Stimulated activated CD4-positive, alpha-beta T cell treated with anti-CD3 and anti-CD28 coated beads, Interleukin-15, amount 100 ng/mL, for 1 hour (primary cell): ENCODE measurements at regions not wholly inside any gene's neighbourhood (a gene's known extent, or its start where the extent isn't known, plus 50 kb on each side); places are given as distances from the start of the nearest gene placed in this dataset.

Experiments used
- DNase-seq, 2 donors: peaks; one replicate each; pipeline ENCODE4 v3.0.0-alpha.2; 2020; ENCODE audit warnings: low read depth in 1 of 2, low spot score in 1 of 2

DNA sequence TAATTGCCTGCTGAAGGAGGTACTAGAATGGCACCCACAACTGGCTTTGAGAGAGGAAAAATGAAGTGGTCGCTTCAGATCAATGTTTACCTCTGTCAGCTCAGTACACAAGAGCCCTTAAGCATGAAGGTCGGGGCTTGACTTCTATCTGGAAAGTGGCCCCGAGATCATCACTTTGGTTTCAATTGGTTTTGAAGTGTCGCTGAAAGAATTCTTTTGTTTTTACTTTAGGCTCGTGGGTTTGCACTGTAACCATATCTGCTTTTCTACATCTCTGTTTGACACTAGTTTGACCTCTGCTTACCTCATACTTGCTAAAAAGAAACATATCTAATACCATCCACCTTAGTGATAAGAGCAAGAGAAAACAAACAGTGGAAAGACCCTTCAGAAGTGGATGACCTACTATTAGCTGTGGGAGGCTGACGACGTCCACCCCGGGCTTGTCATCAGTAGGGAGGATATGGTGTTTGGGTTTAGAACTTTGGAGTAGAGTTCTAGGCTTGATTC, 361.8 kb downstream of the GATA3 start:
- no peak for DNase-seq

DNA sequence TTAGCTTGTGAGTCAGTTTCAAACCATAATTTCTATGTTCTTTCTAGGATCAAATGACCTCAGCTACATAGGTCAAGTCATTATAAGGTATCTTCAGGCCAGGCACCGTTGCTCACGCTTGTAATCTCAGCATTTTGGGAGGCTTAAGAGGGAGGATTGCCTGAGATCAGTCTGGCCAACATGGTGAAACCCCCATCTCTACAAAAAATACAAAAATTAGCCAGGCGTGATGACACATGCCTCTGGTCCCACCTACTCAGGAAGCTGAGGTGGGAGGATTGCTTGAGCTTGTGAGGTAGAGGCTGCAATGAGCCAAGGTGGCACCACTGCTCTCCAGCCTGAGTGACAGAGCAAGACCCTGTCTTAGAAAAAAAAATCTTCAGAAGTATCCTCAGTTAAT, 362.3 kb downstream of the GATA3 start:
- DNase-seq = no peak

DNA sequence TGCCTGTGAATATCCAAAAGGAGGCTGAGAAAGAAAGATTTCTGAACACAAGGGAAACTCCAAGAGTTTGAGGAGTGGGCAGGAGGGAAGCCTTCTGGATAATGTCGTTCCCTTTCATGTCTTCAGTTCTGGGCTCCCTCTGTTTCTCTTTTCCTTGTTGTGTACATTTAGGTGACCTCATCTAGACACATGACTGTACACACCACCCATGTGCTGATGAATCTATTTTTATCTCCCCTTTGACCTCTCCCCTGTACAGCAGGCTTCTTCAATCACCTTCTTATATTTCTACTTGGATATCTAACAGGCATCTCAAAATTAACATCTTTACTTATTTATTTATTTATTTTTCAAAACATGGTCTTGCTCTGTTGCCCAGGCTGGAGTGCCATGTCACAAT, 363.1 kb downstream of the GATA3 start:
- DNase-seq = no peak

DNA sequence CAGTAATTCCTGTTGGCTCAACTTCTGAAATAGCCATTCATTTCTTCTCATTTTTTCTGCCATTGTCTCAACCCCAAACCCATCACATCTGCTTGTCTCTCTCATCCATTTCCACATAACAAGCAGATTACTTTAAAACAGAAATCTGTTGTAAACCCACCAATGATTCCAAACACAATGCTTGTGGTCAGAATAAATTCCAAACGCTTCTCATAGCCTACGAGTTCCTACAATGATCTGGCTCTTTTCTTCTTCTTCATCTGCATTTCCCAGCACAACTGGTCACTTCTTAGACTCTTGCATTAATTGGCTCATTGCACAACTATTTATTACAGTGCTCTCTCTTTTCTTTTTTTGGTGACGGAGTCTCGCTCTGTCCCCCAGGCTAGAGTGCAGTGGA, 364.1 kb downstream of the GATA3 start:
- no peak for DNase-seq

DNA sequence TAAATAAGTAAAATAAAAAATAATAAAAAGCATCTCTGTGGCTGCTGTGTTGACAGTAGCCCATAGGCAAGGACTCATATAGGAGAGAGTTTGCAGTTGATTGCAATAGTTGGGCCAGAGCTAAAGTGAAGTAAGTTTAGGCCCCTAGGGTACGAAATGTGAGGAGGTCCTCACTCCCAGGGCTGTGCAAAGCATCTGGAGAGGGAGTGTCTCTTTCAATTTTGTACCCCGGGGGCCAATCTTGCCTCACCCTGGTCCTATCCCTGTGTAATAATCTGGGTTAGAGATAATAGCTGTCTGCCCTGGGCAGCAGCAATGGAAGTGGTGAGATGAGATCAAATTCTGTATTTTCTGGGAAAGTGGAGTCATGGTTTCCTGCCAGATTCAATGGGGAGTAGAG, 365.7 kb downstream of the GATA3 start:
- DNase-seq = no peak

DNA sequence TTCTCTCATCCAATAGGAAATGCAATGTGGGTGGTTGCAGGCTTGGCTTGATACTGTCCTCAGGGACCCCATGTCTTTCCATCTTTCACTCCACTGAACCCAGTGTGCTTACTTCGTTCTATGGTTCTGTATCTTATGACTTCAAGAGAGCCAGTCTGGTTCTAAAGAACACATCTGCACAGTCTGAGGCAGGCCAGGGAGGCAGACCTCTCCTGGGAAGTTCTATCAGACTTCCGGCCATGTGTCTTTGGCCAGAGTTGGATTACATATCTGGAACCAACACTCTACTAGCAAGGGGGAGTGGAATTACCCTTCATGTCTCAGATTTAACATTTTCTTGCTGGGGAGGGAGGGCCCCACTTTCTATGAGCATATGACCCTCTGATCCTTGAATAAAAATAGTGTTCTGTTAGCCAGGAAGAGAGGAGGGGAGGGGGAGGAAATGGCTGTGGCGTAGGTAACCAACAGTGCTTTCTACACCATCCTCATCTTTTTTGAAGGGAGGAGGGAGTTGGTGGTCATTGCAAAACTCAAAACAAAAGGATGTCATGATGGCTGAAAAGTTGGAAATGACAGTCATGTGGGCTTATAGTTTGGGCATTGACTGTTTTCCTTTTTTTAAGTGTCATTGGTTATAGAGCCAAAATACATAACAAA, 370.2 kb downstream of the GATA3 start:
- DNase-seq = no peak

DNA sequence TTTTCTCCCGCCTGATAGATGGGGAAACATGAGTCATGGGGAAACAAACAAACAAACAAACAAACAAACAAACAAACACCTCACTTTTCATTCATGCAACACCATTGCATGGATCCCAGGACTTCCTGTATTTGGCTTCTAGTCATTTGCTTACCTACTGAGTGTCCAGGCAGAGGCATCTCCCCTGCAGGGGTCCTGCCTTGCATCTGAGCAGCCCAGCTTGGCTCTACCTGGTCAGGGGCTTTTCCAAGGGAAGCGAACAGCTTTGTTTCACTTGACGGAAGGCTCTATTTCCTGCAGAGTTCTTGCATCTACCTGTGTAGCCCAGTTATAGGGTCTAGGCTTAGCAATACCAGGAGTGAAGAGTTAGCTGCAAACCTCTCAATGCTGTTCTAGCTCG, 374.2 kb downstream of the GATA3 start:
- no peak for DNase-seq

DNA sequence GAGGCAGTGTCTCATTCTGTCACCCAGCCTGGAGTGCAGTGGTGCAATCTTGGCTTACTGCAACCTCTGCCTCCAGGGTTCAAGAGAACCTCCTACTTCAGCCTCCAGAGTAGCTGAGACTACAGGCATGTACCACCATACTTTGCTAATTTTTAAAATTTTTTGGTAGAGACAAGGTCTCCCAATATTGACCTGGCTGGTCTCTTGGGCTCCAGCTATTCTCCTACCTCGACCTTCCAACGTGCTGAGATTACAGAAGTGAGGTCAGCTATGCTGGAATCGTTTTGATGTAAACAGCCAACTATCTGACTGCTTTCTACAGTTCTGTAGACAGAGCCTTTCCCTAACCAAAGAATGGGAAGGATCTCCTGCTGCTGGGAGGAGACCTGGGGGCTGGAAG, 375.8 kb downstream of the GATA3 start:
- DNase-seq = no peak

DNA sequence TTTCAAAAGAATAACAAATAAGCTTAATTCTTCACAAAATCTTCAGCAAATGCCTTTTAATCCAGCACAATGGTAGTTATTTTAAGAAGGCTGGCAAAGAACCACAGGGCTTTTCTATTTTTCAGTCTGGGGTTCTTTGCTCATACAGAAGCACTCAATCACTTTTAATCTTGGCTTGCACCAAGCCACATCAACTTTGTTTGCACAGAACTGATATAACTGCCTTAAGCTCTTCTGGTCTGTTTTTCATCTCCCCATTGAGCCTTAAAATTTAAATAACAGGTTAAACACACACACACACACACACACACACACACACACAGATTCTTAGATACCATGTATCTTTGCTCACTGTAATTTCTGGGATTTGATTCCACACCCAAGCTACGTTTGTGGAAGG, 377.0 kb downstream of the GATA3 start:
- no peak for DNase-seq

DNA sequence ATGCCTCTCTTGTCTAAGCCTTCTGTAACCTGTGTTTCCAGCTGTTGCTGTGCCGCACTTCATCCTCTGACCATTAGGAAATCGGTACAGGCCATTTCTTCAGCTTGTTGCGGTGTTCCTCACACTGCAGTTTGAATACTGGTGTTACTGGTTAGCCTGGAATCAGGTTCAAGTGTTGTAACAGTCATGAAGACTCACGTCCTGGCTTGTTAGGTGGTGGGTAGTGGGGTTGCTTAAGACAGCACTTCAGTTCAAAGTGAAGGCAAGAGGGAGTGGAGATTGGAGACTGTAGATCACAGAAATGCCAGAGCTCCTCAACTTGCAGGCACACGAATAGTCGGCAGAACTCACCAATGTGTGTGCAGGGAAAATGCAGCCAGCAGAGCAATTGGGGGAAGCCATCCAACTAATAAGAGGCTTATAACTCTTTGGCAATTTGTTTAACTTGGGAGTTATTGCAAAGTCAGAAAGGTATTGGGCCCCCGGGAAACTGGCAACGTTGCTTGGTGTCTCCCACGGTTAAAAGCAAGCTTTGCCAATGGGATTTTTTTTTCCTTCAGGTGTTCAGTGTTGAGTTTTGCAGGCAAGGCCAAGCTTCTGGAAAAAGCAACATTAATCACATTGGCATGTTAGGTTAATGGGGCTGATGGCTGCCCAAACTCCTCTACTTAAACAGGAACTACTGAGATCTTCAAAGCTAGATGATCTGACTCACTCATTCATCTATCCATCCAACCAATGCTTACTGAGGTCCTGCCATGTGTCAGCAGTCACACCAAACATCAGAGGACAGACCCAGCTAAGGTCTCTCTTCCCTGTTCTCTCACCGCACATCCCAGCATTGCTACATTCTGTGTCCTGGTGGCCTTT, 380.9 kb downstream of the GATA3 start:
- no peak for DNase-seq

DNA sequence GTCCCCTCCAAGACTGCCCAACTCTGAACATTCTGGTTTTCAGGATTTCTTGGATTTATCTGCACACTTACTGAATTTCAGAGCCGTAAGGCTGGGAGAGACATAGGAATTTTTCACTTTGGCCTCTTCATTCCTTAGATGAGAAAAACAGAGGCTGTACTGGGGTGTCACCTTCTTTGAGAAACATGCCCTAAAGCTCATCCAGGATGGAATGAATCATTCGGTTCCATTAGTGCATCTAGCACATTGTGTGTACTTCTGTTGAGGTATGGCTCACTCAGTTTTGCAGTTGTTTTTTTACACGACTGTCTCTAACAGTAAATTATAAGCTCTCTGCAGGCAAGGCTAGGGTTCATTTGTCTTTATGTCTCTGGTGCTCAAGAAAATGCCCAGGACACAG, 383.4 kb downstream of the GATA3 start:
- no peak for DNase-seq

DNA sequence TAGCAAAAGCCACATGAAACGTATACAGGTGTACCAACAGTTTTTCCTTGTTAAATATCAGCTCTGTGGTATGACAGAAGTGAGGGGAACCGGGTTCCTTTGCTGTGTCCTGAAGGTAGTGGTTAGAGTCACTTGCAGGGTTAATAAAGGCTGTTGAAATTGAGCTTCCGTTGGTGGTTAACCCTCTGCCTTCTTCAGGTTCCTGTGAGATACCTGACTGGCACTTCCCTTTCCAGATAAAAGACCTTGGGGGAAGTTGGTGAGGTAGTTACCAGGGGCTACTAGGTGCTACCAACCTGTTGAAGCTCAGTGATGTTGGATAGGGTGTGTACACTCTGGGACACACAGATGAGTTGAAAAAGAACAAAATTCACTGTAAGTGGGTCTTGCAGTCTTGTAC, 384.1 kb downstream of the GATA3 start:
- DNase-seq = no peak

DNA sequence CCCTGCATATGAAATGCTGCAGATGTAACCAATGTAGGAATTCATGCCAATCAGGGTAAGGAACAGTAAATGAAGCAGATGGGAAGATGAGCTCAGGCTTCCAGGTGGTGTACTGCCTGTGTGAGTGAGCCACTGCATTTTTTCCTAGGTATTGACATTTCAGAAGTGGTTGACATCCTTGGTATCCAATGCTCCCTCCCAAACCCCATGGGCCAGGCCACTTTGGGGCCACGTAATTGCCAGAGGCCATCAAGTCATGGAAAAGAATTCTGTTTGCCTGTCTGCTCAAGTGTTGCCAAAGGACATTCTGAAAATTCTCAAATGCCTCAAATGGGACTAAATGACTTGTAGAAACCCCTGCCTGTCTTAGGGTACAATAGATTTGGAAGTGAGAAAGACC, 384.6 kb downstream of the GATA3 start:
- DNase-seq = no peak

DNA sequence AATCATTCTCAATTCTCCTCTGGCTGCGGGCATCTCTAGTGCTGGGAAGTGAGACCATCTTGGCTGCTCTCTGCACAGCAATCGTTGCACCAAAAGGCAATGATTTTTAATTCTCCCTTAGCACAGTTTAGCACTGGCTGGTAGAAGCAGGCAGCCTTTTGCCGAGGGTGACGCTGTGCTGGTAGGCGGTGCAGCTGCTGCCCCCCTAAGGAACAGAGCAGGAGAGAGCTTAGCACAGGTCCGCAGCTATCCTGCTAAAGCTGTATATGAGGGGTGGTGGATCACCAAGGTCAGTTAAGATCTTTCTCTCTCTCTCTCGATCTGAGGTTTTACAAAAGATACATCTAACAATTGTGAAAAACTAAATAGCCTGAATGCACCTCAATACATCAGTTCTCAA, 390.1 kb downstream of the GATA3 start:
- no peak for DNase-seq

DNA sequence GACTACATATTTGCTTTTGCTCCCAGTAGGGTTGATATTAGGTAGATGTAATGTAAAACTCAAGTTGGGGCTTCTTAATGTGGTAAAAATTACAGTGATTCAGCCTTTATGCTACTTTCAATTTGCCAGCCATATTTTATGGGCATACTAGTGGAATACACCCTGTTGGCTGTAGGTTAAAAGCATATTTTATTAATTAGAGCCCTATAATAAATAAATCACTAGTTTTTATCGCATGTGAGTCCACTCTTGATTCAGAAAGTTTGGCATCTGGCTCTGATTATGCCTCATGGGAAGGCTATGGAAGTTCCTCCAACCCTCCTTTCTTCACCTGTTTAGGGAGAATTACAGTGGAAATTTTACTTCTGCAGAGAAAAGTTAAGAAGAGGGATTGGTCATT, 390.9 kb downstream of the GATA3 start:
- DNase-seq = no peak

DNA sequence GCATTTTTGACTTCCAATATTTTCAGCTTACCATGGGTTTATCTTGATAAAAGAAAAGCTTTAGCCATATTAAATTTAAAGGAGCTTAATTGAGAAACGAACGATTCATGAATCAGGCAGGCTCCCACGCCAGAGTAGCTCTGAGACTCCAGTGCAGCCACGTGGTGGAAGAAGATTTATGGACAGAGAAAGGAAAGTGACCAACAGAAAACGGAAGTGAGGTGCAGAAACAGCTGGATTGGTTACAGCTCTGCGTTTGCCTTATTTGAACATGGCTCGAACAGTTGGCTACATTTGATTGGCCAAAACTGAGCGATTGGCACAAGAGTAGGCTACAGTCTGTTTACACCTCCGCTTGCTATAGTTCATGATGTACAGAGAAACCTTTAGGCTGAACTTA, 395.4 kb downstream of the GATA3 start:
- DNase-seq = no peak

DNA sequence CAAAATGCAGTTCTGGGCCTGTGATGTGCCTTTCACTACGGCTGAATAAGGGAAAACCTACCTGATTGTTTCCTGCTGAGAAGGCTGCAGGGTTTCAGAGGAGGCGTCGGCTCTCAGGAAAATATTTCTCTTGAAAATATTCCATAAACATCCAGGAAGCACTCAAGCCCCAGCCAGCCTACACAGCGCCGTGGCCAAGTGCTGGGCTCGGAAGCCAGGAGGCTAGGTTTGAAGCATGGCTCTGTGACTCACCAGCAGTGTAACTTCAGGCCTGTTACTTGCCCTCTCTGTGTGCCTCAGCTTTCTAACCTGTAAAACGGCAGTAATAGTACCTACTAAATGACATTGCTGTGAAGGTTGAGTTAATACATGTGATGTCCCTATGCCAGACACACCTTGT, 399.1 kb downstream of the GATA3 start:
- no peak for DNase-seq

DNA sequence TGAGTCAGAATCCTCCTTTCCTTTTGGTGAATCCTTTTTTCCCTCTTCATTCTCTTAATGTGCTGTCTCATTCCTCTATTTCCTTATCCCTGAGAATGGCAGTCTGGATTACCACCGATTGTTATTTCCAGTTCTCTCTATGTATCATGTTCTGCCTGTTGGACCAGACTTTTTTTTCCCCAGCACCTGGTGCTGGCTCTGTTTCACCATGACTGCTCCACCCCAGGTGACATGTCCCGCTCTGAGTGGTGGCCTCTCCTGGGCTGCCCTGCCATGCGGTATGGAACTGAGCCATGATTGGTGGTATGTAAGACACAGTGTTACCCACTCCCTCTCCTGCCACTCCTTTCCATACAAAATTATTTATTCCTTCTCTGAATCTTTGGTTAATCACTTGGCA, 399.9 kb downstream of the GATA3 start:
- no peak for DNase-seq

DNA sequence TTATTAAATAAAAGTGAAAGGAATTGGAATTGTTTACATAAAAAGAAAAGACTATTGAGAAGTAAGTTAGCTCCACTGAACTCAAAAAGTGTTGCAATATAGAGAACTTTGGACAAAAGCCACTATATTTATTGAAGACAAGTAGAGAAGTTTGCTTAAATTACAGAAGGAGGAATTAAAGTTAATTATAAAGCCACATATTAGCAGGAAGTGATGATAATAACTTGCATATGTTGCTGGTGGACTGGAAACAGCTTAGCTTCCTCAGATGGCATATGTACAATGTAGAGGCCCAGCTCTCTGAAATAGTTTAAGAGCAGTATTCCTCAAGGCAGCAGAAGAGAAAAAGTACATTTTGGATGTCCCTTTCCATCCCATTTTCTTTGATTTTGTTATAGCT, 400.7 kb downstream of the GATA3 start:
- DNase-seq = no peak

DNA sequence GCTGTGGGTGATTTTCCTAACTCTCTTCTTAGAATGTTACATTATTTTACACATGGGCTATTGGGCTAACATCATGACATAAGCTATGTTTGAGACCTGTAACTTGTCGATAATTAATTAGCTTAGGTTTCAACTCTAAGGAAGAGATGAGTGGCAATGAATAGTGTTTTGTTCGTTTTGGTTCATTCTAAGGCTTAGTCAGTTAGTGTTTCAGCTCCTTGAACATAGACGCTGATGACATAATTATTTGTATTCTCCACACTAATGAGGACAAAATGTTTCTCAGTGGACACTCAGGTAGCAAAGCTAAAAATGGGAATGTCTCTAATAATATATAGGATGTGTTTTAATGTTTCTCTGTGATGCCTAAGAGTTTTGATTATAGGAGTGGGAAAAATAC, 401.9 kb downstream of the GATA3 start:
- no peak for DNase-seq

DNA sequence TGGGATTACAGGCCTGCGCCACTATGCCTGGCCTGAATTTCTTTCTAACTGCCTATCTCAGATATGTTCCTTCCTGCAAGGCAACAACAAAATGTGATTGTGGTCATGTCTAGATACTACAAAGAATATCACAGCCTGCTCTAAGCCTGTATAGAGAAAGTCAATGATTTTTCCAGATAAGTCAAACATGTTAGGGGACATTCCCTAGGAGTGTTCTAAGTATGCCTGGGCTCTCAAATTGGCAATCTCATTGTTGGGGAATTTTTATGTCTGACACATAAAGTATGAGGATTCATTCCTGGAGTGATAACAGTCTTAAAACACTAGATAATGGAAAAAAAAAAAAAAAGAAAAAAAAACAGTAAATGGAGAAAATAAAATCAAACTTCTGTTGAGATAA, 406.1 kb downstream of the GATA3 start:
- DNase-seq = no peak

DNA sequence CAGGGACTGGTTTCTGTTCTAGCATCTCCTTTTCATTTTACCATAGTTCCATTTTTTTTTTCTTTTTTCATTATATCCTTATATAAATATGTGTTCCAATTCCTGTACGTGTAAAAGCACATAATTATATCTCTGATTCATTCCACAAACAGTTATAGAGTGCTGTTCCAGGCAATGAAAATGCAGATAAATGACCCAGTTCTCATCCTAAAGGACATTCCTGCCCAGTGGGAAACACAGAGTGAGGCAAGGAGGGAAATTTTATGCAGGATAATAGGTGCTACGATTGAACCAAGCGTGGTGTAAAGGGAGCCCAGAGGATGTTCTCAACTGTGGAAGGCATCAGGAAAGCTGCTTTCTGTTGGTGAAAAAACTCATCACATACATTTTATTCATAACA, 408.1 kb downstream of the GATA3 start:
- DNase-seq = no peak

DNA sequence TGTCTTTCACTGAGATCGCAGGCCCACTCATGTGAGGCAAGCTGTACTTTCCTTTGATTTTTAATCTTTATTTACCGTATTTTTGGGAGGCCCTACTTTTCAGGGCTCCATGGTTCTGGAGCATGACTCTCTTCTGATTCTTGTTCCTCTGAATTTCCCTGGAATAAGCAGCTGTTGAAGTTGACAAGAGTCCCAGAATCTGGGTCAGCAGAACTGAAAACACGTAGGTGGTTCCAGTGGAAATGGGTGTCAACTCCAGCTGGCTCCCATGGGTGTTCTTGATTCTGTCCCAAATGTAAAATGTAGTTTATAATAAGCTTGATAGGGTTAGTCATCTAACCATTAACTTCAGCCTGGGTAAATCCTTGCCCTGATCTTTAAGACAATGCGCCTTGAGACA, 409.4 kb downstream of the GATA3 start:
- no peak for DNase-seq
